ENCODE measurements at regions not wholly inside any gene's neighbourhood (a gene's known extent, or its start where the extent isn't known, plus 50 kb on each side); places are given as distances from the start of the nearest gene placed in this dataset.
A peak's percentile ranks its signal among the peaks of the same experiment; 100 is the strongest.

- TF ChIP-seq, protein P1, sequence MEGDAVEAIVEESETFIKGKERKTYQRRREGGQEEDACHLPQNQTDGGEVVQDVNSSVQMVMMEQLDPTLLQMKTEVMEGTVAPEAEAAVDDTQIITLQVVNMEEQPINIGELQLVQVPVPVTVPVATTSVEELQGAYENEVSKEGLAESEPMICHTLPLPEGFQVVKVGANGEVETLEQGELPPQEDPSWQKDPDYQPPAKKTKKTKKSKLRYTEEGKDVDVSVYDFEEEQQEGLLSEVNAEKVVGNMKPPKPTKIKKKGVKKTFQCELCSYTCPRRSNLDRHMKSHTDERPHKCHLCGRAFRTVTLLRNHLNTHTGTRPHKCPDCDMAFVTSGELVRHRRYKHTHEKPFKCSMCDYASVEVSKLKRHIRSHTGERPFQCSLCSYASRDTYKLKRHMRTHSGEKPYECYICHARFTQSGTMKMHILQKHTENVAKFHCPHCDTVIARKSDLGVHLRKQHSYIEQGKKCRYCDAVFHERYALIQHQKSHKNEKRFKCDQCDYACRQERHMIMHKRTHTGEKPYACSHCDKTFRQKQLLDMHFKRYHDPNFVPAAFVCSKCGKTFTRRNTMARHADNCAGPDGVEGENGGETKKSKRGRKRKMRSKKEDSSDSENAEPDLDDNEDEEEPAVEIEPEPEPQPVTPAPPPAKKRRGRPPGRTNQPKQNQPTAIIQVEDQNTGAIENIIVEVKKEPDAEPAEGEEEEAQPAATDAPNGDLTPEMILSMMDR (IDR thresholded peaks at IDR 0.05), result no peak
- no peak for TF ChIP-seq GABPA (IDR thresholded peaks at IDR 0.05; ENCODE audit: low read depth)
These were observed 753.2 kb downstream of the ADCYAP1 start (continued) for GRCh38 chr18:1657876-1658275.

GRCh38 chr18:1658908-1659566, 754.4 kb downstream of the ADCYAP1 start:
- Histone ChIP-seq H4K20me1 (ENCODE audit: insufficient read depth) (no peaks in the 10 kb centered on the region), H3K9me2 (no peaks in the 10 kb centered on the region), H3K4me2 (no peak overlapping the region; the same call in 1 of the 2 replicates), H3F3A (replicated peaks; ENCODE audit: insufficient read depth) (no peaks in the 10 kb centered on the region), H3K4me3 (ENCODE audit: low read depth in 2 of 2, low read length in 1 of 2) (peak overlapping the region in 1 of 2 experiments; percentile 13; a peak in 1 of 4 replicates), H3K4me1 (ENCODE audit: control insufficient read depth in 1 of 2, insufficient read depth in 2 of 2, low read depth in 1 of 2, low read length in 1 of 2) (no peaks in the 10 kb centered on the region), H3K9ac (no peak overlapping the region), H3K27me3 (ENCODE audit: insufficient read depth) (no peaks in the 10 kb centered on the region; the same call in 1 of the 2 replicates), H2AFZ (ENCODE audit: low read depth) (0 out of 2 replicates have a peak overlapping the region, but pooled peaks have one; percentile 49), H3K27ac (ENCODE audit: low read depth in 2 of 2, low read length in 1 of 2) (no peak overlapping the region), H3K36me3 (replicated peaks in 1 of 2; ENCODE audit: control insufficient read depth in 1 of 2, insufficient read depth in 2 of 2, low read length in 1 of 2) (no peaks in the 10 kb centered on the region), H3K9me3 (no peaks in the 10 kb centered on the region), H3K79me2 (ENCODE audit: insufficient read depth) (no peaks in the 10 kb centered on the region)
- ChIA-PET CTCF (no interaction called here), POLR2A (no interaction called here)
- WGBS (ENCODE audit: low lambda C conversion rate), result 8% methylated on average over 9 of the region's 9 CpGs
- no peak for DNase-seq
- no peak for TF ChIP-seq RFX5 (IDR thresholded peaks at IDR 0.05; ENCODE audit: low read length)

- CTCF ChIA-PET, result interaction anchor here (0.7 to 1.9 kb wide), 15 partner anchors 10 to 879 kb away, joined by 3 to 14 read pairs (median 3); no protein-coding TSS in a partner anchor
- Histone ChIP-seq H2AFZ (ENCODE audit: low read depth) (no peak overlapping the region), H3K4me3 (ENCODE audit: low read depth in 2 of 2, low read length in 1 of 2) (peak overlapping the region in 1 of 2 experiments; percentile 47; a peak in 1 of 4 replicates), H3K9ac (no peak overlapping the region), H3K27ac (ENCODE audit: low read depth in 2 of 2, low read length in 1 of 2) (no peak overlapping the region), H3K9me2 (no peaks in the 10 kb centered on the region), H3F3A (replicated peaks; ENCODE audit: insufficient read depth) (no peaks in the 10 kb centered on the region), H3K4me1 (ENCODE audit: control insufficient read depth in 1 of 2, insufficient read depth in 2 of 2, low read depth in 1 of 2, low read length in 1 of 2) (no peaks in the 10 kb centered on the region), H4K20me1 (ENCODE audit: insufficient read depth) (no peaks in the 10 kb centered on the region), H3K36me3 (replicated peaks in 1 of 2; ENCODE audit: control insufficient read depth in 1 of 2, insufficient read depth in 2 of 2, low read length in 1 of 2) (no peaks in the 10 kb centered on the region), H3K79me2 (ENCODE audit: insufficient read depth) (no peaks in the 10 kb centered on the region), H3K4me2 (no peak overlapping the region), H3K27me3 (ENCODE audit: insufficient read depth) (no peaks in the 10 kb centered on the region; the same call in 1 of the 2 replicates), H3K9me3 (no peaks in the 10 kb centered on the region)
- WGBS (ENCODE audit: low lambda C conversion rate), result 35% methylated on average over 12 of the region's 12 CpGs
- DNase-seq, result peak; percentile 3
- POLR2A ChIA-PET, result no interaction called here
- TF ChIP-seq, protein P1 (IDR thresholded peaks at IDR 0.05), result peak; percentile 83
- TF ChIP-seq RFX5 (IDR thresholded peaks at IDR 0.05; ENCODE audit: low read length) (no peak), YY1 (IDR thresholded peaks at IDR 0.05; ENCODE audit: low read depth) (no peak), TAF1 (IDR thresholded peaks at IDR 0.05; ENCODE audit: borderline replicate concordance, low read depth, low read length) (no peak), RAD21 (IDR thresholded peaks at IDR 0.05; ENCODE audit: low read length) (0 out of 2 replicates have a peak, but pooled peaks have one; percentile 19), GABPA (IDR thresholded peaks at IDR 0.05; ENCODE audit: low read depth) (no peak), RCOR1 (IDR thresholded peaks at IDR 0.05; ENCODE audit: low read length) (no peak), SIN3A (IDR thresholded peaks at IDR 0.05; ENCODE audit: borderline replicate concordance, low read depth, low read length) (no peak), REST (IDR thresholded peaks at IDR 0.05; ENCODE audit: low read depth, low read length) (no peak)
- TF ChIP-seq, protein P2, sequence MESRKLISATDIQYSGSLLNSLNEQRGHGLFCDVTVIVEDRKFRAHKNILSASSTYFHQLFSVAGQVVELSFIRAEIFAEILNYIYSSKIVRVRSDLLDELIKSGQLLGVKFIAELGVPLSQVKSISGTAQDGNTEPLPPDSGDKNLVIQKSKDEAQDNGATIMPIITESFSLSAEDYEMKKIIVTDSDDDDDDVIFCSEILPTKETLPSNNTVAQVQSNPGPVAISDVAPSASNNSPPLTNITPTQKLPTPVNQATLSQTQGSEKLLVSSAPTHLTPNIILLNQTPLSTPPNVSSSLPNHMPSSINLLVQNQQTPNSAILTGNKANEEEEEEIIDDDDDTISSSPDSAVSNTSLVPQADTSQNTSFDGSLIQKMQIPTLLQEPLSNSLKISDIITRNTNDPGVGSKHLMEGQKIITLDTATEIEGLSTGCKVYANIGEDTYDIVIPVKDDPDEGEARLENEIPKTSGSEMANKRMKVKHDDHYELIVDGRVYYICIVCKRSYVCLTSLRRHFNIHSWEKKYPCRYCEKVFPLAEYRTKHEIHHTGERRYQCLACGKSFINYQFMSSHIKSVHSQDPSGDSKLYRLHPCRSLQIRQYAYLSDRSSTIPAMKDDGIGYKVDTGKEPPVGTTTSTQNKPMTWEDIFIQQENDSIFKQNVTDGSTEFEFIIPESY (IDR thresholded peaks at IDR 0.05; ENCODE audit: borderline replicate concordance, low read depth), result no peak
- TF ChIP-seq, protein P3, sequence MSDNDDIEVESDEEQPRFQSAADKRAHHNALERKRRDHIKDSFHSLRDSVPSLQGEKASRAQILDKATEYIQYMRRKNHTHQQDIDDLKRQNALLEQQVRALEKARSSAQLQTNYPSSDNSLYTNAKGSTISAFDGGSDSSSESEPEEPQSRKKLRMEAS (IDR thresholded peaks at IDR 0.05; ENCODE audit: low read depth), result no peak
These were observed 759.4 kb downstream of the ADCYAP1 start for GRCh38 chr18:1663879-1664705.

Measured in SK-N-SH (cell line).